WTC11 (cell line): ENCODE measurements at regions not wholly inside any gene's neighbourhood (a gene's known extent, or its start where the extent isn't known, plus 50 kb on each side); places are given as distances from the start of the nearest gene placed in this dataset.

Experiments used
- ATAC-seq: fragments of 200-7000 bp; cut with Tn5 transposase; 2 replicates; pipeline ENCODE4 v1.10.0; 2021; ENCODE audit warnings: mild to moderate bottlenecking, moderate library complexity
- CTCF ChIA-PET: fragments of 300-600 bp; sonication (Branson Sonifier 250); formaldehyde crosslinking; loops from one replicate; lab custom pipeline; 2021; ENCODE audit warnings: antibody characterized with exemption; lab: Charles Lee
- POLR2A ChIA-PET: fragments of 350-600 bp; sonication (Branson Sonifier 250); formaldehyde crosslinking; loops from one replicate; lab custom pipeline; 2021; ENCODE audit warnings: antibody characterized with exemption; lab: Charles Lee
- DNase-seq: peaks from one replicate; pipeline ENCODE4 v3.0.0; 2021; ENCODE audit warnings: low spot score
- H3K27ac Mint-ChIP-seq: 2 replicates; pipeline ENCODE4 v1.8.0; 2021; ENCODE audit warnings: mixed read lengths
- H3K27me3 Mint-ChIP-seq: 2 replicates; pipeline ENCODE4 v1.8.0; 2021; ENCODE audit warnings: low read depth, mild to moderate bottlenecking, moderate library complexity, mixed read lengths
- H3K36me3 Mint-ChIP-seq: 2 replicates; pipeline ENCODE4 v1.8.0; 2021; ENCODE audit warnings: mixed read lengths
- H3K4me1 Mint-ChIP-seq: 2 replicates; pipeline ENCODE4 v1.8.0; 2022; ENCODE audit warnings: mixed read lengths
- H3K4me3 Mint-ChIP-seq: 2 replicates; pipeline ENCODE4 v1.8.0; 2021; ENCODE audit warnings: mild to moderate bottlenecking, moderate library complexity, mixed read lengths
- H3K9me3 Mint-ChIP-seq: 2 replicates; pipeline ENCODE4 v1.8.0; 2021; ENCODE audit warnings: mixed read lengths
- CREM ChIP-seq: sonication (generic); formaldehyde crosslinking; IDR thresholded peaks from 2 replicates; pipeline ENCODE4 v1.8.1; 2022; ENCODE audit warnings: mild to moderate bottlenecking, missing genetic modification reagents, moderate library complexity
- ELF4 ChIP-seq: sonication (generic); formaldehyde crosslinking; IDR thresholded peaks from 2 replicates; pipeline ENCODE4 v1.8.1; 2022; ENCODE audit warnings: low read depth, mild to moderate bottlenecking, moderate library complexity, missing genetic modification reagents
- GABPB1 ChIP-seq: sonication (generic); formaldehyde crosslinking; IDR thresholded peaks from 2 replicates; pipeline ENCODE4 v1.8.1; 2023; ENCODE audit warnings: mild to moderate bottlenecking, missing genetic modification reagents
- JAZF1 ChIP-seq: fragments of 250-450 bp; sonication (Bioruptor Pico); IDR thresholded peaks from 2 replicates; pipeline ENCODE4 v1.9.0; 2021; ENCODE audit warnings: moderate library complexity, mild to moderate bottlenecking, inconsistent platforms
- MYBL2 ChIP-seq: sonication (generic); formaldehyde crosslinking; IDR thresholded peaks from 2 replicates; pipeline ENCODE4 v1.8.1; 2023; ENCODE audit warnings: mild to moderate bottlenecking, moderate library complexity, missing genetic modification reagents
- NR3C1 ChIP-seq: sonication (generic); formaldehyde crosslinking; conservative IDR thresholded peaks from 2 replicates; pipeline ENCODE4 v1.8.1; 2023; ENCODE audit warnings: low read depth, mild to moderate bottlenecking, missing genetic modification reagents
- ZNF416 ChIP-seq: fragments of 250-450 bp; sonication (Bioruptor Pico); IDR thresholded peaks from 2 replicates; pipeline ENCODE4 v1.9.0; 2021; ENCODE audit warnings: mild to moderate bottlenecking, inconsistent platforms
- TF ChIP-seq, protein P1 (sequence below): fragments of 200-600 bp; IDR thresholded peaks from 2 replicates; pipeline ENCODE4 v1.8.0; 2022; ENCODE audit warnings: antibody characterized with exemption
- TF ChIP-seq, protein P2 (sequence below): sonication (generic); formaldehyde crosslinking; IDR thresholded peaks from 2 replicates; pipeline ENCODE4 v1.8.0; 2023; ENCODE audit warnings: mild to moderate bottlenecking, missing genetic modification reagents
- TF ChIP-seq, protein P3 (sequence below): fragments of 250-450 bp; sonication (Bioruptor Pico); IDR thresholded peaks from 2 replicates; pipeline ENCODE4 v1.8.0; 2021; ENCODE audit warnings: mild to moderate bottlenecking
- TF ChIP-seq, protein P4 (sequence below): sonication (generic); formaldehyde crosslinking; IDR thresholded peaks from 2 replicates; pipeline ENCODE4 v1.8.1; 2023; ENCODE audit warnings: mild to moderate bottlenecking, missing genetic modification reagents, moderate library complexity
- TF ChIP-seq, protein P5 (sequence below): sonication (generic); formaldehyde crosslinking; conservative IDR thresholded peaks from 2 replicates; pipeline ENCODE4 v1.8.1; 2023; ENCODE audit warnings: mild to moderate bottlenecking, low read depth, missing genetic modification reagents, moderate library complexity
- TF ChIP-seq, protein P6 (sequence below): sonication (generic); formaldehyde crosslinking; IDR thresholded peaks from 2 replicates; pipeline ENCODE4 v1.8.0; 2022; ENCODE audit warnings: missing genetic modification reagents

DNA sequence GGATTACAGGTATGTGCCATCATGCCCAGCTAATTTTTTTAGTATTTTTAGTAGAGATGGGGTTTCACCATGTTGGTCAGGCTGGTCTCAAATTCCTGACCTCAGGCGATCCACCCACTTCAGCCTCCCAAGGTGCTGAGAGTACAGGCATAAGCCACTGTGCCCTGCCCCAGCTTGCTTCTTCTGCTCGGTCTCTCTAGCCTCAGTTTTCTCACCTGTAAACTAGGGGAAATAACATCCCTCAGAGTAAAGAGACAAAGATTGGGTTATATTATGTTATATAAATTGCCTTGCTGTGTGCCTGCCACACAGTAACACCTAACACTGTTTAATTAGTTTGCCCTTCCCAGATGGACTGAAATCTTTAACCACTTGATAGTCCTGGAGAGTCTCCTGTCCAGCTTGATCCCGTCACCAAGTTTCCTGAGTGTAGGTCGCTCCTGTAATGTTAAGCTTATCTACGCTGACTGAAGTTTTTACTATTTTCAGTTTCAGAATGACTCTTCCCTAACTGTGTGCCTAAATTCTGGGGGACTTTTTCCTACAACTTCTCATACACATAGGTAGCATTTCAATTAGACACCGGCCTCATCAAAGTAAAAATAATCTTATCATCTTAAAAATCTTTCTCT, 412.7 kb upstream of the TENM3 start:
- CTCF ChIA-PET = interaction anchor here (1.1 kb wide), 1 partner anchor 259 kb away, joined by 4 read pairs; no protein-coding TSS in a partner anchor
- H3K27ac Mint-ChIP-seq = no peak overlapping the region
- H3K9me3 Mint-ChIP-seq = no peaks in the 10 kb centered on the region
- H3K4me1 Mint-ChIP-seq = peaks cover 16% of the 10 kb centered on the region
- no peak overlapping the region for H3K4me3 Mint-ChIP-seq
- H3K27me3 Mint-ChIP-seq = no peaks in the 10 kb centered on the region
- no peaks in the 10 kb centered on the region for H3K36me3 Mint-ChIP-seq
- TF ChIP-seq, protein P1, sequence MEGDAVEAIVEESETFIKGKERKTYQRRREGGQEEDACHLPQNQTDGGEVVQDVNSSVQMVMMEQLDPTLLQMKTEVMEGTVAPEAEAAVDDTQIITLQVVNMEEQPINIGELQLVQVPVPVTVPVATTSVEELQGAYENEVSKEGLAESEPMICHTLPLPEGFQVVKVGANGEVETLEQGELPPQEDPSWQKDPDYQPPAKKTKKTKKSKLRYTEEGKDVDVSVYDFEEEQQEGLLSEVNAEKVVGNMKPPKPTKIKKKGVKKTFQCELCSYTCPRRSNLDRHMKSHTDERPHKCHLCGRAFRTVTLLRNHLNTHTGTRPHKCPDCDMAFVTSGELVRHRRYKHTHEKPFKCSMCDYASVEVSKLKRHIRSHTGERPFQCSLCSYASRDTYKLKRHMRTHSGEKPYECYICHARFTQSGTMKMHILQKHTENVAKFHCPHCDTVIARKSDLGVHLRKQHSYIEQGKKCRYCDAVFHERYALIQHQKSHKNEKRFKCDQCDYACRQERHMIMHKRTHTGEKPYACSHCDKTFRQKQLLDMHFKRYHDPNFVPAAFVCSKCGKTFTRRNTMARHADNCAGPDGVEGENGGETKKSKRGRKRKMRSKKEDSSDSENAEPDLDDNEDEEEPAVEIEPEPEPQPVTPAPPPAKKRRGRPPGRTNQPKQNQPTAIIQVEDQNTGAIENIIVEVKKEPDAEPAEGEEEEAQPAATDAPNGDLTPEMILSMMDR = no peak
- ATAC-seq (no peak), DNase-seq (no peak)
- POLR2A ChIA-PET = no interaction called here

DNA sequence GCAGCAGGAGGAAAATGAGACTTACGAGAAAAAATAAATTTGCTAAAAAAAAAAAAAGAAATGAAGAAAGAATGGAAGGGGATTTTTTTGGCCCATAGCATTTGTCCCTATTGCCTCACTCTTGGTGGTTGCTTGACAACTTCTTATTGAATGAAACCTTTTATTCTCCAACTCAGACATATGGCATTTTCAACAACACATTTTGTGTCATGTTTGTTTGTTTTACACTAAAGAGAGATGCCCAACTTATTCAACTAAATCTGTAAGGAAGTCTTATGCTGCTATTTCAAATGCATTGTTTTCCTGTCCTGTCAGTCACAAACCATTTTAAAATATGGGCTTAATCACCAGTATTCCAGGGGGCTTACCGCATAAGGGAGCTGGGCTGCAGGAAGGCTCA, 409.1 kb upstream of the TENM3 start:
- no peaks in the 10 kb centered on the region for H3K36me3 Mint-ChIP-seq
- POLR2A ChIA-PET = no interaction called here
- peaks cover 6% of the 10 kb centered on the region; the same call in 1 of the 2 replicates for H3K4me1 Mint-ChIP-seq
- TF ChIP-seq ZNF416 = no peak
- TF ChIP-seq, protein P2, sequence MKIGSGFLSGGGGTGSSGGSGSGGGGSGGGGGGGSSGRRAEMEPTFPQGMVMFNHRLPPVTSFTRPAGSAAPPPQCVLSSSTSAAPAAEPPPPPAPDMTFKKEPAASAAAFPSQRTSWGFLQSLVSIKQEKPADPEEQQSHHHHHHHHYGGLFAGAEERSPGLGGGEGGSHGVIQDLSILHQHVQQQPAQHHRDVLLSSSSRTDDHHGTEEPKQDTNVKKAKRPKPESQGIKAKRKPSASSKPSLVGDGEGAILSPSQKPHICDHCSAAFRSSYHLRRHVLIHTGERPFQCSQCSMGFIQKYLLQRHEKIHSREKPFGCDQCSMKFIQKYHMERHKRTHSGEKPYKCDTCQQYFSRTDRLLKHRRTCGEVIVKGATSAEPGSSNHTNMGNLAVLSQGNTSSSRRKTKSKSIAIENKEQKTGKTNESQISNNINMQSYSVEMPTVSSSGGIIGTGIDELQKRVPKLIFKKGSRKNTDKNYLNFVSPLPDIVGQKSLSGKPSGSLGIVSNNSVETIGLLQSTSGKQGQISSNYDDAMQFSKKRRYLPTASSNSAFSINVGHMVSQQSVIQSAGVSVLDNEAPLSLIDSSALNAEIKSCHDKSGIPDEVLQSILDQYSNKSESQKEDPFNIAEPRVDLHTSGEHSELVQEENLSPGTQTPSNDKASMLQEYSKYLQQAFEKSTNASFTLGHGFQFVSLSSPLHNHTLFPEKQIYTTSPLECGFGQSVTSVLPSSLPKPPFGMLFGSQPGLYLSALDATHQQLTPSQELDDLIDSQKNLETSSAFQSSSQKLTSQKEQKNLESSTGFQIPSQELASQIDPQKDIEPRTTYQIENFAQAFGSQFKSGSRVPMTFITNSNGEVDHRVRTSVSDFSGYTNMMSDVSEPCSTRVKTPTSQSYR = no peak
- no peak for TF ChIP-seq MYBL2 (CRISPR knock-in tag)
- TF ChIP-seq, protein P3, sequence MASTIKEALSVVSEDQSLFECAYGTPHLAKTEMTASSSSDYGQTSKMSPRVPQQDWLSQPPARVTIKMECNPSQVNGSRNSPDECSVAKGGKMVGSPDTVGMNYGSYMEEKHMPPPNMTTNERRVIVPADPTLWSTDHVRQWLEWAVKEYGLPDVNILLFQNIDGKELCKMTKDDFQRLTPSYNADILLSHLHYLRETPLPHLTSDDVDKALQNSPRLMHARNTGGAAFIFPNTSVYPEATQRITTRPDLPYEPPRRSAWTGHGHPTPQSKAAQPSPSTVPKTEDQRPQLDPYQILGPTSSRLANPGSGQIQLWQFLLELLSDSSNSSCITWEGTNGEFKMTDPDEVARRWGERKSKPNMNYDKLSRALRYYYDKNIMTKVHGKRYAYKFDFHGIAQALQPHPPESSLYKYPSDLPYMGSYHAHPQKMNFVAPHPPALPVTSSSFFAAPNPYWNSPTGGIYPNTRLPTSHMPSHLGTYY (CRISPR knock-in tag) = no peak
- TF ChIP-seq GABPB1 (CRISPR knock-in tag) = no peak
- TF ChIP-seq NR3C1 = no peak
- TF ChIP-seq, protein P4, sequence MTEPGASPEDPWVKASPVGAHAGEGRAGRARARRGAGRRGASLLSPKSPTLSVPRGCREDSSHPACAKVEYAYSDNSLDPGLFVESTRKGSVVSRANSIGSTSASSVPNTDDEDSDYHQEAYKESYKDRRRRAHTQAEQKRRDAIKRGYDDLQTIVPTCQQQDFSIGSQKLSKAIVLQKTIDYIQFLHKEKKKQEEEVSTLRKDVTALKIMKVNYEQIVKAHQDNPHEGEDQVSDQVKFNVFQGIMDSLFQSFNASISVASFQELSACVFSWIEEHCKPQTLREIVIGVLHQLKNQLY = no peak
- no peak for TF ChIP-seq JAZF1
- TF ChIP-seq CREM (CRISPR knock-in tag) = no peak
- TF ChIP-seq ELF4 = no peak
- TF ChIP-seq, protein P5, sequence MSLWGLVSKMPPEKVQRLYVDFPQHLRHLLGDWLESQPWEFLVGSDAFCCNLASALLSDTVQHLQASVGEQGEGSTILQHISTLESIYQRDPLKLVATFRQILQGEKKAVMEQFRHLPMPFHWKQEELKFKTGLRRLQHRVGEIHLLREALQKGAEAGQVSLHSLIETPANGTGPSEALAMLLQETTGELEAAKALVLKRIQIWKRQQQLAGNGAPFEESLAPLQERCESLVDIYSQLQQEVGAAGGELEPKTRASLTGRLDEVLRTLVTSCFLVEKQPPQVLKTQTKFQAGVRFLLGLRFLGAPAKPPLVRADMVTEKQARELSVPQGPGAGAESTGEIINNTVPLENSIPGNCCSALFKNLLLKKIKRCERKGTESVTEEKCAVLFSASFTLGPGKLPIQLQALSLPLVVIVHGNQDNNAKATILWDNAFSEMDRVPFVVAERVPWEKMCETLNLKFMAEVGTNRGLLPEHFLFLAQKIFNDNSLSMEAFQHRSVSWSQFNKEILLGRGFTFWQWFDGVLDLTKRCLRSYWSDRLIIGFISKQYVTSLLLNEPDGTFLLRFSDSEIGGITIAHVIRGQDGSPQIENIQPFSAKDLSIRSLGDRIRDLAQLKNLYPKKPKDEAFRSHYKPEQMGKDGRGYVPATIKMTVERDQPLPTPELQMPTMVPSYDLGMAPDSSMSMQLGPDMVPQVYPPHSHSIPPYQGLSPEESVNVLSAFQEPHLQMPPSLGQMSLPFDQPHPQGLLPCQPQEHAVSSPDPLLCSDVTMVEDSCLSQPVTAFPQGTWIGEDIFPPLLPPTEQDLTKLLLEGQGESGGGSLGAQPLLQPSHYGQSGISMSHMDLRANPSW (CRISPR knock-in tag) = no peak
- TF ChIP-seq, protein P6, sequence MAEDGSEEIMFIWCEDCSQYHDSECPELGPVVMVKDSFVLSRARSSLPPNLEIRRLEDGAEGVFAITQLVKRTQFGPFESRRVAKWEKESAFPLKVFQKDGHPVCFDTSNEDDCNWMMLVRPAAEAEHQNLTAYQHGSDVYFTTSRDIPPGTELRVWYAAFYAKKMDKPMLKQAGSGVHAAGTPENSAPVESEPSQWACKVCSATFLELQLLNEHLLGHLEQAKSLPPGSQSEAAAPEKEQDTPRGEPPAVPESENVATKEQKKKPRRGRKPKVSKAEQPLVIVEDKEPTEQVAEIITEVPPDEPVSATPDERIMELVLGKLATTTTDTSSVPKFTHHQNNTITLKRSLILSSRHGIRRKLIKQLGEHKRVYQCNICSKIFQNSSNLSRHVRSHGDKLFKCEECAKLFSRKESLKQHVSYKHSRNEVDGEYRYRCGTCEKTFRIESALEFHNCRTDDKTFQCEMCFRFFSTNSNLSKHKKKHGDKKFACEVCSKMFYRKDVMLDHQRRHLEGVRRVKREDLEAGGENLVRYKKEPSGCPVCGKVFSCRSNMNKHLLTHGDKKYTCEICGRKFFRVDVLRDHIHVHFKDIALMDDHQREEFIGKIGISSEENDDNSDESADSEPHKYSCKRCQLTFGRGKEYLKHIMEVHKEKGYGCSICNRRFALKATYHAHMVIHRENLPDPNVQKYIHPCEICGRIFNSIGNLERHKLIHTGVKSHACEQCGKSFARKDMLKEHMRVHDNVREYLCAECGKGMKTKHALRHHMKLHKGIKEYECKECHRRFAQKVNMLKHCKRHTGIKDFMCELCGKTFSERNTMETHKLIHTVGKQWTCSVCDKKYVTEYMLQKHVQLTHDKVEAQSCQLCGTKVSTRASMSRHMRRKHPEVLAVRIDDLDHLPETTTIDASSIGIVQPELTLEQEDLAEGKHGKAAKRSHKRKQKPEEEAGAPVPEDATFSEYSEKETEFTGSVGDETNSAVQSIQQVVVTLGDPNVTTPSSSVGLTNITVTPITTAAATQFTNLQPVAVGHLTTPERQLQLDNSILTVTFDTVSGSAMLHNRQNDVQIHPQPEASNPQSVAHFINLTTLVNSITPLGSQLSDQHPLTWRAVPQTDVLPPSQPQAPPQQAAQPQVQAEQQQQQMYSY (CRISPR knock-in tag) = no peak
- DNase-seq = no peak
- no peak overlapping the region for H3K4me3 Mint-ChIP-seq
- CTCF ChIA-PET = no interaction called here
- H3K9me3 Mint-ChIP-seq = peaks cover 3% of the 10 kb centered on the region; the same call in 1 of the 2 replicates
- ATAC-seq = no peak
- H3K27ac Mint-ChIP-seq = no peak overlapping the region
- H3K27me3 Mint-ChIP-seq = no peaks in the 10 kb centered on the region
